PC-3 (cell line): ENCODE measurements at regions not wholly inside any gene's neighbourhood (a gene's known extent, or its start where the extent isn't known, plus 50 kb on each side); places are given as distances from the start of the nearest gene placed in this dataset.

Source experiments
- ATAC-seq: fragments of 200-7000 bp; cut with Tn5 transposase; 2 replicates; pipeline ENCODE4 v1.9.1; 2020; ENCODE audit warnings: mild to moderate bottlenecking, moderate library complexity
- BruUV-seq: library from RNA; stranded (reverse); fragments of 400-500 nt; replicated peaks from 2 replicates; lab custom pipeline; 2021; lab: Mats Ljungman, UMichigan
- CTCF ChIA-PET: fragments of 300-600 bp; sonication (Branson Sonifier 250); formaldehyde crosslinking; loops from one replicate; lab custom pipeline; 2022; ENCODE audit warnings: antibody characterized with exemption; lab: Charles Lee
- POLR2A ChIA-PET: fragments of 300-600 bp; sonication (Branson Sonifier 250); formaldehyde crosslinking; loops from one replicate; lab custom pipeline; 2022; ENCODE audit warnings: antibody characterized with exemption; ENCODE audit not compliant: unreplicated experiment; lab: Charles Lee
- DNase-seq: peaks from one replicate; pipeline ENCODE4 v3.0.0-alpha.2; 2015
- H2AFZ ChIP-seq: fragments of 300-600 bp; sonication (generic); 2 replicates; pipeline ENCODE4 v1.6.0; 2016; ENCODE audit warnings: antibody characterized with exemption, low read length
- H3F3A ChIP-seq: fragments of 300-600 bp; sonication (generic); one replicate; pipeline ENCODE4 v1.6.0; 2017; ENCODE audit warnings: antibody characterized with exemption, low read length, control low read depth, mild to moderate bottlenecking; ENCODE audit not compliant: unreplicated experiment
- H3K27ac ChIP-seq: fragments of 300-600 bp; sonication (generic); 2 replicates; pipeline ENCODE4 v1.5.1; 2016; ENCODE audit warnings: mild to moderate bottlenecking, low read length
- H3K27me3 ChIP-seq: fragments of 300-600 bp; sonication (generic); 2 replicates; pipeline ENCODE4 v1.6.1; 2016; ENCODE audit warnings: low read length, mixed read lengths
- H3K36me3 ChIP-seq: fragments of 300-600 bp; sonication (generic); 2 replicates; pipeline ENCODE4 v1.6.1; 2016; ENCODE audit warnings: low read depth, mixed run types, low read length, mixed read lengths
- H3K4me1 ChIP-seq: fragments of 300-600 bp; sonication (generic); 2 replicates; pipeline ENCODE4 v1.5.1; 2016; ENCODE audit warnings: low read length; ENCODE audit not compliant: insufficient read depth
- H3K4me2 ChIP-seq: fragments of 300-600 bp; sonication (generic); 2 replicates; pipeline ENCODE4 v1.6.0; 2016; ENCODE audit warnings: low read length
- H3K4me3 ChIP-seq: fragments of 300-600 bp; sonication (generic); 2 replicates; pipeline ENCODE4 v1.5.1; 2016; ENCODE audit warnings: mild to moderate bottlenecking, low read length, mixed read lengths
- H3K79me2 ChIP-seq: fragments of 300-600 bp; sonication (generic); 2 replicates; pipeline ENCODE4 v1.6.1; 2017; ENCODE audit warnings: low read length, mixed read lengths
- H3K9ac ChIP-seq: fragments of 300-600 bp; sonication (generic); 2 replicates; pipeline ENCODE4 v1.6.0; 2016; ENCODE audit warnings: mild to moderate bottlenecking, low read length
- H3K9me2 ChIP-seq: fragments of 300-600 bp; sonication (generic); replicated peaks from 2 replicates; pipeline ENCODE4 v1.6.1; 2016; ENCODE audit warnings: mixed run types, low read length, mixed read lengths
- H3K9me3 ChIP-seq: fragments of 300-600 bp; sonication (generic); 2 replicates; pipeline ENCODE4 v1.6.1; 2016; ENCODE audit warnings: low read length, mixed read lengths
- H4K20me1 ChIP-seq: fragments of 300-600 bp; sonication (generic); 2 replicates; pipeline ENCODE4 v1.6.1; 2016; ENCODE audit warnings: low read length, mixed read lengths
- CTCF ChIP-seq: fragments of 300-600 bp; sonication (generic); conservative IDR thresholded peaks from 2 replicates; pipeline ENCODE4 v1.5.1; 2017; ENCODE audit warnings: antibody characterized with exemption, low read depth, mild to moderate bottlenecking, low read length
- EZH2 ChIP-seq: fragments of 300-600 bp; sonication (generic); IDR thresholded peaks from one replicate; pipeline ENCODE4 v1.6.1; 2017; ENCODE audit warnings: antibody characterized with exemption, mild to moderate bottlenecking, low read length; ENCODE audit not compliant: unreplicated experiment
- EZH2phosphoT487 ChIP-seq: fragments of 300-600 bp; sonication (generic); IDR thresholded peaks from 2 replicates; pipeline ENCODE4 v1.6.1; 2018; ENCODE audit warnings: mild to moderate bottlenecking, antibody characterized with exemption, low read length, borderline replicate concordance
- intact Hi-C: fragments of 100-400 bp; cut with micrococcal nuclease; formaldehyde crosslinking; loops from 2 replicates; pipeline ENCODE4 v1.9.0; 2023

GRCh38 chr2:38464971-38465788 is 88.1 kb upstream of the ATL2 start:
- BruUV-seq, result no TSS peak
- Histone ChIP-seq H3F3A (peaks cover 5% of the 10 kb centered on the region), H3K9me3 (no peaks in the 10 kb centered on the region), H3K4me3 (no peak overlapping the region), H3K4me2 (no peak overlapping the region), H2AFZ (no peak overlapping the region), H4K20me1 (no peaks in the 10 kb centered on the region), H3K9me2 (no peaks in the 10 kb centered on the region), H3K4me1 (peaks cover 39% of the 10 kb centered on the region), H3K36me3 (no peaks in the 10 kb centered on the region), H3K79me2 (no peaks in the 10 kb centered on the region), H3K9ac (no peak overlapping the region), H3K27ac (no peak overlapping the region), H3K27me3 (no peaks in the 10 kb centered on the region)
- ATAC-seq (no peak), DNase-seq (no peak)
- ChIA-PET POLR2A (interaction anchor here (0.6 kb wide), 2 partner anchors 21 to 67 kb away, joined by 4 read pairs; no protein-coding TSS in a partner anchor), CTCF (interaction anchor here (0.6 to 1.2 kb wide), 5 partner anchors 89 to 452 kb away, joined by 3 to 21 read pairs (median 5); no protein-coding TSS in a partner anchor)
- TF ChIP-seq CTCF, result no peak
- no peak for TF ChIP-seq EZH2phosphoT487
- no peak for TF ChIP-seq EZH2
- intact Hi-C loops, result no loop called here

GRCh38 chr2:38463752-38464151 is 86.7 kb upstream of the ATL2 start:
- Histone ChIP-seq H3K27me3 (no peaks in the 10 kb centered on the region), H3K36me3 (no peaks in the 10 kb centered on the region), H3K9me2 (no peaks in the 10 kb centered on the region), H3K79me2 (no peaks in the 10 kb centered on the region), H3K4me1 (peaks cover 42% of the 10 kb centered on the region), H3K9ac (no peak overlapping the region), H3K4me3 (no peak overlapping the region), H2AFZ (no peak overlapping the region), H3K27ac (peak overlapping the region; percentile 95), H4K20me1 (no peaks in the 10 kb centered on the region), H3K9me3 (no peaks in the 10 kb centered on the region), H3F3A (peaks cover 5% of the 10 kb centered on the region), H3K4me2 (no peak overlapping the region)
- TF ChIP-seq EZH2phosphoT487, result no peak
- no peak for DNase-seq
- intact Hi-C loops, result loop anchor here (2.0 kb wide), 1 partner anchor 31 kb away; no protein-coding TSS in a partner anchor
- POLR2A ChIA-PET, result no interaction called here
- no TSS peak for BruUV-seq
- ATAC-seq, result no peak
- CTCF ChIA-PET, result no interaction called here

GRCh38 chr2:38462121-38462661 is 85.1 kb upstream of the ATL2 start:
- ChIA-PET POLR2A (no interaction called here), CTCF (interaction anchor here (1.2 kb wide), 1 partner anchor 86 kb away, joined by 6 read pairs; no protein-coding TSS in a partner anchor)
- H4K20me1 ChIP-seq, result no peaks in the 10 kb centered on the region
- peak overlapping the region; percentile 95 for H3K27ac ChIP-seq
- TF ChIP-seq EZH2 (no peak), CTCF (no peak), EZH2phosphoT487 (no peak)
- H3K36me3 ChIP-seq, result no peaks in the 10 kb centered on the region
- peaks cover 5% of the 10 kb centered on the region for H3F3A ChIP-seq
- peaks cover 37% of the 10 kb centered on the region for H3K4me1 ChIP-seq
- H3K9ac ChIP-seq, result peak overlapping the region; percentile 58
- DNase-seq (peak; percentile 98), ATAC-seq (peak; percentile 92)
- H3K9me3 ChIP-seq, result no peaks in the 10 kb centered on the region
- H3K79me2 ChIP-seq, result no peaks in the 10 kb centered on the region
- H3K27me3 ChIP-seq, result no peaks in the 10 kb centered on the region
- no peaks in the 10 kb centered on the region for H3K9me2 ChIP-seq
- intact Hi-C loops, result loop anchor here (1.0 to 2.0 kb wide), 4 partner anchors 29 to 147 kb away; partner anchors contain the start of gene ATL2
- no TSS peak for BruUV-seq
- peak overlapping the region; percentile 40; the same call in 1 of the 2 replicates for H2AFZ ChIP-seq
- H3K4me3 ChIP-seq, result peak overlapping the region; percentile 24; the same call in 1 of the 2 replicates
- H3K4me2 ChIP-seq, result peak overlapping the region; percentile 76
